Heart left ventricle (tissue), 16 donors: ENCODE measurements at regions not wholly inside any gene's neighbourhood (a gene's known extent, or its start where the extent isn't known, plus 50 kb on each side); places are given as distances from the start of the nearest gene placed in this dataset.
A peak's percentile ranks its signal among the peaks of the same experiment; 100 is the strongest.
"Not testable (repeated sequence)": the region's sequence is repeated elsewhere in the genome, so short reads cannot be mapped to it uniquely, and the experiment has no call there.

Experiments
- ATAC-seq, 4 donors: fragments of 200-7000 bp; cut with Tn5 transposase; one replicate each; pipeline ENCODE4 v1.9.1; 2020 to 2022; ENCODE audit warnings: moderate library complexity in 4 of 4, mild to moderate bottlenecking in 3 of 4, moderate number of reproducible peaks in 1 of 4
- DNase-seq, 5 donors: peaks; one replicate each; pipeline ENCODE4 v3.0.0-alpha.2; 2020
- H3K27ac ChIP-seq, 12 donors: fragments of 200-600 bp; sonication (generic) in 4 of 12; one replicate each; pipeline versions ENCODE4 v1.5.0 to v1.8.0; 2016 to 2022; ENCODE audit warnings: mild to moderate bottlenecking in 2 of 12
- H3K27me3 ChIP-seq, 9 donors: fragments of 200-600 bp; sonication (generic) in 2 of 9; one replicate each; pipeline versions ENCODE4 v1.5.1 to v1.8.0; 2016 to 2022; ENCODE audit warnings: mild to moderate bottlenecking in 3 of 9
- H3K36me3 ChIP-seq, 9 donors: fragments of 200-600 bp; sonication (generic) in 2 of 9; one replicate each; pipeline versions ENCODE4 v1.5.0 to v1.8.0; 2018 to 2022; ENCODE audit warnings: mild to moderate bottlenecking in 2 of 9
- H3K4me1 ChIP-seq, 12 donors: fragments of 200-600 bp; sonication (generic) in 4 of 12; one replicate each; pipeline versions ENCODE4 v1.5.0 to v1.8.0; 2016 to 2022; ENCODE audit warnings: mild to moderate bottlenecking in 3 of 12
- H3K4me3 ChIP-seq, 12 donors: fragments of 200-600 bp; sonication (generic) in 4 of 12; one replicate each; pipeline versions ENCODE4 v1.5.0 to v1.8.0; 2017 to 2022; ENCODE audit warnings: mild to moderate bottlenecking in 9 of 12, moderate library complexity in 4 of 12
- H3K9me3 ChIP-seq, 12 donors: fragments of 200-600 bp; sonication (generic) in 4 of 12; one replicate each; pipeline versions ENCODE4 v1.5.0 to v1.8.0; 2016 to 2022; ENCODE audit warnings: mild to moderate bottlenecking in 1 of 12
- POLR2A ChIP-seq, 2 donors: fragments of 450-650 bp; IDR thresholded peaks; one replicate each; pipeline ENCODE4 v1.6.1; 2017; ENCODE audit warnings: antibody characterized with exemption in 2 of 2, mild to moderate bottlenecking in 2 of 2, moderate library complexity in 2 of 2
- WGBS, 4 donors: extraction: QIAGEN DNeasy Blood & Tissue Kit in 2 of 4; methylation state at CpG; one replicate each; pipeline versions ENCODE4 v1.1.5 to v1.1.7; 2013 to 2018; 5-methylcytosine and 5-hydroxymethylcytosine counted together
- intact Hi-C, 10 donors: fragments of 100-400 bp; cut with DNase I; formaldehyde crosslinking; loops; one replicate each; pipeline versions ENCODE4 v1.11.1 to v1.14.2; 2022
- TF ChIP-seq, protein P1 (sequence below), 12 donors: fragments of 200-600 bp; sonication (generic) in 4 of 12; IDR thresholded peaks; one replicate each; pipeline versions ENCODE4 v1.5.0 to v1.8.0; 2018 to 2022; ENCODE audit warnings: antibody characterized with exemption in 12 of 12, mild to moderate bottlenecking in 5 of 12
- donor health status: ischemic (EF 13 %, LVEDD 7.1; RV severe dilation, severe dysfunction).
- donor health status: healthy with polysubstance abuse.
- donor health status: DM: no; HTN: yes; CAD: no.
- donor health status: DM: no; HTN: no; CAD: no.
- donor health status: ischemic (EF 25% LVEDD 6.9; RV normal size, moderate dysfunction).
- donor health status: ischemic (EF 25% LVEDD 5.7; RV mildly dilated, moderate dysfunction).
- donor health status: healthy.
- donor health status: DM: yes; HTN: yes; CAD: no.
- donor health status: ischemic (EF 35%, LVEDD 5.7; RV mildly dilated, moderate dysfunction).
- donor health status: nonischemic (EF 11% LVEDD 7.7; RV severe dilation, severe dysfunction).
- donor health status: DM: yes; HTN: yes; CAD: no.
- donor health status: PGD.
- donor health status: ischemic (EF 29% LVEDD 5.4; RV normal size, mild dysfunction).
- donor health status: nonischemic (EF 23%, LVEDD 6.1; RV moderate dilation, normal function).

DNA sequence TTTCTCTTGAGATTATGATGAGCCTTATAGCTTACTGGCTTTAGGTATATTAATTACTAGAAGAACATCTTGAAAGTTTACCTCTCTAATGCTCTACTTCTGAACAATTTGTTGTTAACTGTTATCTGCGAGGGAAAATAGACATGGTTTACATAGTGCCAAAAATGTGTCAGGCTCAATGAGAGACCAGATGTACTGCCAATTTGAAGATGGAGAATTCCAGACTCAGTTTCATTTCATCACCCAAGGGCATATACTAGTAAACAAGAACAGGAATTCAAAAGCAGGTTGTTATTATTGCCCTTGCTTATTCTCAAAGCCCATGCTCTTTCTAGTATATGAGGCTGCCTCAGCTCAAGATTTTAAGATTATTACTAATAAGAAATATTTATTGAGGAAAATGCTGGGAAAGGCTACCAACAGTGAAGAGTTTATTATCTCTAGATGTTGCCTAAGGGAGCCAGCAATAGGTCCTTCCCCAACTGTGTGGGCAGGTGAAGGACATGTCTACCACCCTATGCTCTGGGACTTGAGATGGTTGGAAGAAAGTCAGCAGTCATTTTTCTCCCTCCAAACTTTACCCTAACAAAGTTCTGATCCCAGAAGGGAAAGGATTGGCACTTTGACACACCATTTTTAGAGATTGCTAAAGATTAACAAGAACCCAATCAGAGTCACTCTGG, 792.7 kb downstream of the METTL4 start:
- TF ChIP-seq, protein P1, sequence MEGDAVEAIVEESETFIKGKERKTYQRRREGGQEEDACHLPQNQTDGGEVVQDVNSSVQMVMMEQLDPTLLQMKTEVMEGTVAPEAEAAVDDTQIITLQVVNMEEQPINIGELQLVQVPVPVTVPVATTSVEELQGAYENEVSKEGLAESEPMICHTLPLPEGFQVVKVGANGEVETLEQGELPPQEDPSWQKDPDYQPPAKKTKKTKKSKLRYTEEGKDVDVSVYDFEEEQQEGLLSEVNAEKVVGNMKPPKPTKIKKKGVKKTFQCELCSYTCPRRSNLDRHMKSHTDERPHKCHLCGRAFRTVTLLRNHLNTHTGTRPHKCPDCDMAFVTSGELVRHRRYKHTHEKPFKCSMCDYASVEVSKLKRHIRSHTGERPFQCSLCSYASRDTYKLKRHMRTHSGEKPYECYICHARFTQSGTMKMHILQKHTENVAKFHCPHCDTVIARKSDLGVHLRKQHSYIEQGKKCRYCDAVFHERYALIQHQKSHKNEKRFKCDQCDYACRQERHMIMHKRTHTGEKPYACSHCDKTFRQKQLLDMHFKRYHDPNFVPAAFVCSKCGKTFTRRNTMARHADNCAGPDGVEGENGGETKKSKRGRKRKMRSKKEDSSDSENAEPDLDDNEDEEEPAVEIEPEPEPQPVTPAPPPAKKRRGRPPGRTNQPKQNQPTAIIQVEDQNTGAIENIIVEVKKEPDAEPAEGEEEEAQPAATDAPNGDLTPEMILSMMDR (IDR thresholded peaks at IDR 0.05) = no peak
- TF ChIP-seq POLR2A (IDR thresholded peaks at IDR 0.05) = no peak
- peak overlapping the region in 11 of 12 donors; percentile 31 to 77 (median 63) for H3K27ac ChIP-seq
- no peak overlapping the region for H3K4me3 ChIP-seq
- intact Hi-C loops = loop anchor here in 4 of 10 donors (2.0 to 5.0 kb wide), 2 partner anchors 111 to 112 kb away; no protein-coding TSS in a partner anchor
- H3K27me3 ChIP-seq = no peaks in the 10 kb centered on the region
- DNase-seq (no peak), ATAC-seq (peak; percentile 90 to 97 (median 96))
- peaks cover 0 to 16% (median 0%) of the 10 kb centered on the region in 12 donors for H3K4me1 ChIP-seq
- H3K36me3 ChIP-seq = no peaks in the 10 kb centered on the region
- H3K9me3 ChIP-seq = peaks cover 0 to 5% (median 0%) of the 10 kb centered on the region in 12 donors
- WGBS, 4 donors = 35 to 65% (median 39%) methylated on average over 1 of the region's 1 CpG

DNA sequence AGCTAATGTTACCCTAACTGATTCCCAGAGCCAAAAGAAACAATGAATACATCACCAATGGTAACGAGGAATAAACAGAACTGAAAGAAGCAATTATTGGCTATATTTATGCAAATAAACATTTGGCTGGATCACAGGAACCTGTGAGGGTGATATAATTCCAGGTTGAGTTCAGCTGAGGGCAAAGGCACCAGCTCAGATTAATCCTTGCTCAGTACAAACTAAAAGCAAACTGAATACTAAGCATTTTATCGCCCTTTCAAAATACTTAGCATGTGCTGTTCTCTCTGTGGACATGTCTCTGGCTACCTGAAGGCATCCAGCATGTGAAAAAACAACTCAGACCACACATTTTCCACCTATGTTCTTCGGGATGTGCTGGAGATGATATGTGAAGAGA, 791.7 kb downstream of the METTL4 start:
- TF ChIP-seq POLR2A (IDR thresholded peaks at IDR 0.05) = no peak
- no peak overlapping the region for H3K4me3 ChIP-seq
- peaks cover 0 to 14% (median 0%) of the 10 kb centered on the region in 12 donors for H3K9me3 ChIP-seq
- H3K27ac ChIP-seq = peak overlapping the region in 7 of 12 donors; percentile 31 to 77 (median 64)
- peaks cover 0 to 16% (median 0%) of the 10 kb centered on the region in 12 donors for H3K4me1 ChIP-seq
- DNase-seq = no peak
- intact Hi-C loops = loop anchor here in 4 of 10 donors (2.0 to 5.0 kb wide), 2 partner anchors 112 to 113 kb away; no protein-coding TSS in a partner anchor
- ATAC-seq = peak in 2 of 4 donors; percentile 19 to 32
- no peaks in the 10 kb centered on the region for H3K36me3 ChIP-seq
- H3K27me3 ChIP-seq = no peaks in the 10 kb centered on the region
- 56 to 77% (median 69%) methylated on average over 3 of the region's 3 CpGs for WGBS, 4 donors

GRCh38 chr18:1784113-1784512, 787.2 kb downstream of the METTL4 start:
- Histone ChIP-seq H3K4me1 (peaks cover 0 to 10% (median 0%) of the 10 kb centered on the region in 12 donors), H3K9me3 (peaks cover 0 to 28% (median 0%) of the 10 kb centered on the region in 12 donors), H3K27me3 (no peaks in the 10 kb centered on the region), H3K36me3 (no peaks in the 10 kb centered on the region), H3K27ac (no peak overlapping the region), H3K4me3 (no peak overlapping the region)
- intact Hi-C loops = no loop called here
- WGBS, 4 donors = 60 to 69% (median 66%) methylated on average over 3 to 5 of the region's 5 CpGs
- no peak for TF ChIP-seq POLR2A (IDR thresholded peaks at IDR 0.05)
- TF ChIP-seq, protein P1 (IDR thresholded peaks at IDR 0.05) = no peak
- DNase-seq = no peak
- ATAC-seq = no peak

- intact Hi-C loops, H3K27me3 ChIP-seq, ATAC-seq, DNase-seq, H3K4me1 ChIP-seq, H3K4me3 ChIP-seq, H3K36me3 ChIP-seq, H3K27ac ChIP-seq: not testable (repeated sequence)
- WGBS, 4 donors = 62 to 74% (median 67%) methylated on average over 4 of the region's 4 CpGs
- H3K9me3 ChIP-seq = peaks cover 0 to 28% (median 0%) of the 10 kb centered on the region in 12 donors
These were observed 785.3 kb downstream of the METTL4 start for GRCh38 chr18:1785980-1786379.

GRCh38 chr18:1796636-1797035, 774.7 kb downstream of the METTL4 start:
- no peak for TF ChIP-seq POLR2A (IDR thresholded peaks at IDR 0.05)
- TF ChIP-seq, protein P1 (IDR thresholded peaks at IDR 0.05) = no peak
- ATAC-seq (no peak), DNase-seq (no peak)
- no peak overlapping the region for H3K4me3 ChIP-seq
- WGBS, 4 donors = 60 to 72% (median 71%) methylated on average over 3 of the region's 3 CpGs
- H3K36me3 ChIP-seq = no peaks in the 10 kb centered on the region
- no peaks in the 10 kb centered on the region for H3K27me3 ChIP-seq
- H3K27ac ChIP-seq = no peak overlapping the region
- intact Hi-C loops = no loop called here
- peaks cover 0 to 6% (median 0%) of the 10 kb centered on the region in 12 donors for H3K9me3 ChIP-seq
- H3K4me1 ChIP-seq = no peaks in the 10 kb centered on the region
